ENCODE measurements at regions not wholly inside any gene's neighbourhood (a gene's known extent, or its start where the extent isn't known, plus 50 kb on each side); places are given as distances from the start of the nearest gene placed in this dataset.
"Not testable (repeated sequence)": the region's sequence is repeated elsewhere in the genome, so short reads cannot be mapped to it uniquely, and the experiment has no call there.

DNA sequence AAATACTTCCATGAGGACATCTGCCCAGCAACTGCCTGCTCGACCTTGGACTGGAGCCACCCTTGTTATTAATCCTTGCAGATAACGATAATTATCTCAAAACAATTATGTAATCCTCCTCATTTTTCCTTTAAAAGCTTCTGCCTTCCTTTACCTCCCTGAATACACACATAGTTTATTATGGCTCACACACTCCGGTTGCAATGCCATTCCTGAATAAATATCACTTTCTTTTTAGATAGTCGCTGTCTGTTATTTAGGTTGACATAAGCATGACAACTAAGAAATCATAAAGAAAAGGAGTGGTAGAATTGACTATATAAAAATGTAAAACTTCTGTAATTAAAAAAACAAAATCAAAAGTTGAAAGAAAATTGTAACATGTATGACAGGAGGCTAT lies 64.8 kb downstream of the B4GALT7 start:
- DNase-seq = not testable (repeated sequence)

DNA sequence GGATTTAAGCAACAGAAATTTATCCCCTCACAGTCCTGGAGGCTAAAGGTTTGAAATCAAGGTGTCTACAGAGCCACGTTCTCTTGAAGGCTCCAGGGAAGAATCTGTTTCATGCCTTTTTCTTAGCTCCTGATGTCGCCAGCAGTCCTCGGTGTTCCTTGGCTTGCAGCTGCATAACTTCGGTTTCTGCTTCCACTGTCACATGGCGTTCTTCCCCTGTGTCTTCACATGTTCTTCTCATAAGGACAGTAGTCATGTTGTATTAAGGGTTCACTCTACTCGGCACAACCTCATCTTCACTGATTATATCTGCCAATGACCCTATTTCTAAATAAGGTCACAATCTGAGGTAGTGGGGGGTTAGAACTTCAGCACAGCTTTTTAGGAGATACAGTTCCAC lies 65.2 kb downstream of the B4GALT7 start:
- not testable (repeated sequence) for DNase-seq

DNA sequence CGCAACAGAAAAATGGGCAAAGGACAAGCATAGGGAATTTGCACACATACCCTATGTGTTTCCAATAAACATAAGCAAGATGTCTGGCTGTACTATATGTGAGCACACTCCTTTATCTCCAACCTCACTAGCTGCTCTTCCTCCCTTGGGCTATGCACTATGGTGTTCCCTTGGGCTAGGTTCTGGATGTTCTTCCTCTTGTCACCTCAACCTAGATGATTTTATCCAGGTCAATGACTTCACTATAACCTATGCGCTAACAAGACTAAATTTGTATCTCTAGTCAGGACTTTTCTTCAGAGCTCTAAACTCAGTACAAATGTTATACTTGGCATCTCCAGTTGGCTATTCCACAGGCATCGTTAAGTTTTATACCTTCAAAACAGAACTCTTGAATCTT lies 66.0 kb downstream of the B4GALT7 start:
- DNase-seq = not testable (repeated sequence)

DNA sequence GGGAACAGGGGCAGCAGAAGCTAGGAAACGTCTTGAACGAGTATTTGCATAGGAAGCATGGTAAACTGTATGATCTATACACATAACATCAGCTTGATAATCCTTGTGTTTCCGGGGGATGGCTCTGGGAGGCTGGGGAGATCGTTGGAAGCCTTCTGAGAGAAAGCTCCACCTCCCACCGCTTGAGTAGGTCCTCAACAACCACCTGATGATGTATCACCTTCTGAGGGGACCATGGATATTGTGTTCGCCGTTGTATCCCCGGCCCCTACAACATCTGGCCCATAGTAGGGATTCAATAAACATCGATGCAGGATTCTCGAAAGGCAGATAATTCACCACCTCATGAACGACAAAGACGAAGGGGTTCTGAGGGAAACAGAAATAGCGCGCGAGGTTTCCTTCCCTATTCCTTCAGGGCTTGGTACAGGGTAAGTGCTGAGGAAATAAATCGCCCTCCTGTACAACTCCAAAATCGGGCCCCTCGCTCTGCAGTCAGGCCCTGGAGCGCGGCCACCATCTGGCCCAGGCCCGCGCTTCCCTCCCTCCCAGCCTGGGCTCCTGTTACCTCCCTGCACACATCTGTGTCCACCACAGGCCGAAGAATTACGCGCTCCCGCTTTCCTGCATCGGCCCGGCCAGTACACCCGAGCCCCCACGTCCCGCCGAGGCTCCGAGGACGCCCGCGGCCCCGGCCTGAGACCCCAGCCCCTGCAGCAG lies 71.3 kb downstream of the B4GALT7 start:
- DNase-seq = not testable (repeated sequence)

DNA sequence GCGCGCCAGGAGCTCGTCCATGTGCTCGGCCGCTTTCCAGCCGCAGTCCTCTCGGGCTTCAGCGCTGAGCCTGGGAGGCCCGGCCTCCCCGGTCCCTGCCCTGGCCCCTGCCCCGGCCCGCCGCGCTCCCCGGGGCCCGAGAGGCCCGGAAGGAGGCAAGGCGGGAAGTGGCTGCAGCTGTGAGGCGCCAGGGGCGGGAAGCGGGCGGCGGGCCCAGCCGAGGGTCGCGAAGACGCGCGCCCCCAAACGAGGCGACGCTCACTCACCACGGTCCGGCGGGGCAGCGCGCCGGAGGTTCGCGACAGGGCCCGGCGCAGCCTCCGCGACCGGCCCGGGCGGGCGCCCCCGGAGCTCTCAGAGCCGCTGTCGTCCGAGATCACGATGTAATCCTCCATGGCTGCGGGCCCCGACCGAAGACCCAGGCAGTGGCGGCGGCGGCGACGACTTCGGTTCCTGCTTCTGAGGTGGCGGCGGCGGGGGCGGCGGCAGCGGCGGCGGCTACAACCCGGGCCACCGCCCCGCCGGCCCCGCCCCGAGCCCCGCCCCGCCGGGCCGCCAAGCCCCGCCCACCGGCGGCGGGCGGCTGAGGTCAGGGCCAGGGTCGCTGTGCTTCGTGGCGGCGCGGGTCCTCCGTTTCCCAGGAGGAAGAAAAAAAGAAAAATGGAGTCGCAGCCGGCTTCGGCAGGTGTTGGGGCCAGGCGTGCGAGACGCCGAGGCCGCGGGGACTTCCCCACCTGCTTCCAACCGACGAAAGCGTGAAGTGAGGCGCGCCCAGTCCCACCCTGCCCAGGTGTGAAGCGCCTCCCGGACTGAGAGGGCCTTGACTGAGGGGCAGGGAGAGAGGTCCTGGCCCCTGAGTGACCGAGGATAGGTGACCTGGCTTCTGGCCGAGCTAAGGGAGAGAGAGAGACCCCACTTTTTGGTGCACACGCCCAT lies 72.1 kb downstream of the B4GALT7 start:
- DNase-seq = peak; percentile 63
